HepG2 (cell line): ENCODE measurements at regions not wholly inside any gene's neighbourhood (a gene's known extent, or its start where the extent isn't known, plus 50 kb on each side); places are given as distances from the start of the nearest gene placed in this dataset.

Experiments
- ATAC-seq: fragments of 200-7000 bp; cut with Tn5 transposase; 3 replicates; pipeline ENCODE4 v1.9.1; 2020; ENCODE audit warnings: mild to moderate bottlenecking, moderate library complexity
- BruUV-seq: library from RNA; stranded (reverse); fragments of 400-500 nt; replicated peaks from 2 replicates; lab custom pipeline; 2021; lab: Mats Ljungman, UMichigan
- CTCF ChIA-PET: fragments of 300-600 bp; formaldehyde crosslinking; extraction: SDS; loops from one replicate; lab custom pipeline; 2021; ENCODE audit warnings: low total read pairs, inconsistent platforms, low intra/inter-chr PET ratio; lab: Yijun Ruan, JAX
- POLR2A ChIA-PET: fragments of 350-600 bp; sonication (Branson Sonifier 250); formaldehyde crosslinking; loops from one replicate; lab custom pipeline; 2020; ENCODE audit warnings: antibody characterized with exemption, inconsistent platforms; lab: Yijun Ruan, JAX
- DNase-seq: peaks from one replicate; pipeline ENCODE4 v3.0.0-alpha.2; 2015; ENCODE audit warnings: low spot score
- FAIRE-seq: peaks from 3 replicates; lab custom pipeline; 2011; peaks lifted over from hg19 to GRCh38; lab: Jason Lieb, UNC
- H2AFZ ChIP-seq: one replicate; pipeline ENCODE4 v1.6.1; 2011; ENCODE audit warnings: low read length, inconsistent platforms
- H3K27ac ChIP-seq: fragments of 300-600 bp; 3 replicates; pipeline ENCODE4 v1.8.0; 2011; ENCODE audit warnings: mixed run types, mild to moderate bottlenecking, mixed read lengths, low read length, inconsistent platforms; ENCODE audit not compliant: insufficient read depth; ENCODE audit errors: extremely low read length
- H3K27me3 ChIP-seq, 2 experiments: fragments of 200-600 bp in 1 of 2; 2 replicates in 1 of 2; 3 replicates in 1 of 2; pipeline versions ENCODE4 v1.6.0 to v1.8.0; 2011; ENCODE audit warnings: low read length in 2 of 2, mild to moderate bottlenecking in 2 of 2, moderate library complexity in 2 of 2, inconsistent platforms in 1 of 2; ENCODE audit not compliant: insufficient read depth in 2 of 2, control insufficient read depth in 1 of 2
- H3K36me3 ChIP-seq, 2 experiments: fragments of 200-600 bp in 1 of 2; replicated peaks in 1 of 2; 2 replicates in 1 of 2; 3 replicates in 1 of 2; pipeline versions ENCODE4 v1.5.1 to v1.8.0; 2011; ENCODE audit warnings: low read length in 2 of 2, inconsistent platforms in 1 of 2; ENCODE audit not compliant: insufficient read depth in 2 of 2, control insufficient read depth in 1 of 2
- H3K4me1 ChIP-seq: 2 replicates; pipeline ENCODE4 v1.5.1; 2012; ENCODE audit warnings: low read length, inconsistent platforms; ENCODE audit not compliant: insufficient read depth
- H3K4me2 ChIP-seq: 2 replicates; pipeline ENCODE4 v1.6.0; 2011; ENCODE audit warnings: low read depth, low read length, inconsistent platforms
- H3K4me3 ChIP-seq, 3 experiments: fragments of 200-600 bp in 1 of 3; sonication (generic), shearing (Covaris generic) in 1 of 3; replicated peaks in 1 of 3; 2 replicates each; pipeline ENCODE4 v1.5.1; 2011 to 2016; ENCODE audit warnings: low read length in 3 of 3, inconsistent platforms in 2 of 3, low read depth in 2 of 3, mild to moderate bottlenecking in 2 of 3, control low read depth in 1 of 3, mixed read lengths in 1 of 3; ENCODE audit not compliant: insufficient read depth in 1 of 3
- H3K79me2 ChIP-seq: one replicate; pipeline ENCODE4 v1.6.1; 2011; ENCODE audit warnings: low read length, inconsistent platforms; ENCODE audit not compliant: insufficient read depth
- H3K9ac ChIP-seq: 2 replicates; pipeline ENCODE4 v1.6.0; 2011; ENCODE audit warnings: mild to moderate bottlenecking, low read depth, low read length, inconsistent platforms; ENCODE audit not compliant: insufficient read depth
- H3K9me3 ChIP-seq: 2 replicates; pipeline ENCODE4 v1.5.1; 2012; ENCODE audit warnings: mild to moderate bottlenecking, low read length
- H4K20me1 ChIP-seq: 2 replicates; pipeline ENCODE4 v1.6.0; 2011; ENCODE audit warnings: inconsistent platforms, mild to moderate bottlenecking, low read length, moderate library complexity; ENCODE audit not compliant: insufficient read depth
- CENPBD1 ChIP-seq: sonication (generic); formaldehyde crosslinking; IDR thresholded peaks from 2 replicates; pipeline ENCODE4 v1.8.0; 2022; ENCODE audit warnings: missing genetic modification reagents, low read depth, mild to moderate bottlenecking, borderline replicate concordance
- FOSL1 ChIP-seq: sonication (generic); formaldehyde crosslinking; IDR thresholded peaks from 2 replicates; pipeline ENCODE4 v1.9.0; 2021; ENCODE audit warnings: missing genetic modification reagents, borderline replicate concordance
- MAFF ChIP-seq: IDR thresholded peaks from 2 replicates; pipeline ENCODE4 v1.6.1; 2011; ENCODE audit warnings: low read depth, low read length, improper control_type of control experiment
- MED1 ChIP-seq: sonication (generic); formaldehyde crosslinking; IDR thresholded peaks from 2 replicates; pipeline ENCODE4 v1.4.0; 2020; ENCODE audit warnings: missing genetic modification reagents
- MED13 ChIP-seq: sonication (generic); formaldehyde crosslinking; IDR thresholded peaks from 2 replicates; pipeline ENCODE4 v1.5.0; 2020; ENCODE audit warnings: missing genetic modification reagents
- NFYC ChIP-seq: IDR thresholded peaks from 2 replicates; pipeline ENCODE4 v1.6.1; 2016; ENCODE audit warnings: missing genetic modification reagents, missing compliant biosample characterization
- PPARG ChIP-seq: conservative IDR thresholded peaks from 2 replicates; pipeline ENCODE4 v1.6.1; 2016; ENCODE audit warnings: missing biosample characterization, missing genetic modification reagents
- RORA ChIP-seq: sonication (generic); formaldehyde crosslinking; IDR thresholded peaks from 2 replicates; pipeline ENCODE4 v1.5.0; 2020; ENCODE audit warnings: mild to moderate bottlenecking, missing genetic modification reagents, moderate library complexity
- ZNF225 ChIP-seq: sonication (generic); formaldehyde crosslinking; IDR thresholded peaks from 2 replicates; pipeline ENCODE4 v1.4.0; 2020; ENCODE audit warnings: mild to moderate bottlenecking, missing genetic modification reagents
- ZNF318 ChIP-seq: sonication (generic); formaldehyde crosslinking; IDR thresholded peaks from 2 replicates; pipeline ENCODE4 v1.4.0; 2020; ENCODE audit warnings: mild to moderate bottlenecking, missing genetic modification reagents
- ZNF468 ChIP-seq: sonication (generic); formaldehyde crosslinking; IDR thresholded peaks from 2 replicates; pipeline ENCODE4 v1.8.0; 2022; ENCODE audit warnings: mild to moderate bottlenecking, moderate library complexity, missing genetic modification reagents
- ZNF616 ChIP-seq: sonication (generic); formaldehyde crosslinking; IDR thresholded peaks from 2 replicates; pipeline ENCODE4 v1.5.0; 2020; ENCODE audit warnings: low read depth, mild to moderate bottlenecking, missing genetic modification reagents
- ZNF619 ChIP-seq: sonication (generic); formaldehyde crosslinking; IDR thresholded peaks from 2 replicates; pipeline ENCODE4 v1.4.0; 2020; ENCODE audit warnings: mild to moderate bottlenecking, missing genetic modification reagents
- ZNF7 ChIP-seq: IDR thresholded peaks from 2 replicates; pipeline ENCODE4 v1.6.1; 2016; ENCODE audit warnings: missing biosample characterization, missing genetic modification reagents
- ZNF878 ChIP-seq: sonication (generic); formaldehyde crosslinking; IDR thresholded peaks from 2 replicates; pipeline ENCODE4 v1.8.1; 2023; ENCODE audit warnings: mild to moderate bottlenecking, missing genetic modification reagents, moderate library complexity
- WGBS: methylation state at CpG from one replicate; pipeline ENCODE4 v1.1.6; 2017; ENCODE audit warnings: low lambda C conversion rate; 5-methylcytosine and 5-hydroxymethylcytosine counted together
- in situ Hi-C: cut with HindIII; loops from 2 replicates; pipeline ENCODE4 v1.10.0; 2017; ENCODE audit warnings: low pct_unique_long_range_greater_than_20kb; ENCODE audit not compliant: extremely low pct_ligation_motif_present
- intact Hi-C: fragments of 100-400 bp; cut with micrococcal nuclease; formaldehyde crosslinking; loops from one replicate; pipeline ENCODE4 v1.10.0; 2022; ENCODE audit not compliant: unreplicated experiment

DNA sequence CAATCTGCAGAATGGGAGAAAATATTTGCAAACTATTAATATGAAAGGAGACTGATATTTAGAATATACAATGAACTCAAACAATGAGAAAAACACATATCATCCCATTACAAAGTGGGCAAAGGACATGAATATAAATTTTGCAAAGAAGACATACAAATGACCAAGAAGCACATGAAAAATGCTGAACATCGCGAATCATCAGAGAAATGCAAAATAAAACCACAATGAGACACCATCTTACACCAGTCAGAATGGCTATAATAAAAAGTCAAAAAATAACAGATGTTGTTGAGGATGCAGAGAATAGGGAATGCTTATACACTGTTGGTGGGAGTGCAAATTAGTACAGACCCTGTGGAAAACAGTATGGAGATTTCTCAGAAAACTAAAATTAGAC is 83.6 kb downstream of the RAP2B start:
- intact Hi-C loops (no loop called here), in situ Hi-C loops (no loop called here)
- no peak for DNase-seq
- CTCF ChIA-PET = no interaction called here
- no TSS peak for BruUV-seq
- Histone ChIP-seq H3K79me2 (no peaks in the 10 kb centered on the region), H3K4me2 (no peak overlapping the region), H3K36me3 (no peaks in the 10 kb centered on the region), H3K4me3 (no peak overlapping the region), H3K27me3 (no peaks in the 10 kb centered on the region; a peak in 1 of 5 replicates), H3K4me1 (no peaks in the 10 kb centered on the region), H2AFZ (no peak overlapping the region)
- FAIRE-seq = no peak
- ATAC-seq = no peak
- 18% methylated on average over 2 of the region's 2 CpGs for WGBS
- TF ChIP-seq MED13 (CRISPR knock-in tag) = no peak
- no peak for TF ChIP-seq ZNF616 (CRISPR knock-in tag)
- no peak for TF ChIP-seq ZNF225 (CRISPR knock-in tag)
- TF ChIP-seq ZNF468 (CRISPR knock-in tag) = no peak
- TF ChIP-seq PPARG = no peak
- no peak for TF ChIP-seq ZNF7 (CRISPR knock-in tag)
- no peak for TF ChIP-seq ZNF619 (CRISPR knock-in tag)
- no peak for TF ChIP-seq NFYC (CRISPR knock-in tag)
- no peak for TF ChIP-seq MAFF
- TF ChIP-seq FOSL1 (CRISPR knock-in tag) = no peak
- no peak for TF ChIP-seq CENPBD1
- TF ChIP-seq MED1 (CRISPR knock-in tag) = no peak
- TF ChIP-seq ZNF318 (CRISPR knock-in tag) = no peak
- TF ChIP-seq ZNF878 (CRISPR knock-in tag) = no peak
- no peak for TF ChIP-seq RORA (CRISPR knock-in tag)
- TF ChIP-seq, all 625 proteins: peak for 0
- Histone ChIP-seq H3K9ac (no peak overlapping the region), H3K9me3 (no peaks in the 10 kb centered on the region; the same call in 1 of the 2 replicates), H4K20me1 (no peaks in the 10 kb centered on the region), H3K27ac (no peak overlapping the region)
- POLR2A ChIA-PET = no interaction called here
